HG03097 (cell line): ENCODE measurements at regions not wholly inside any gene's neighbourhood (a gene's known extent, or its start where the extent isn't known, plus 50 kb on each side); places are given as distances from the start of the nearest gene placed in this dataset.

Experiments used
- ATAC-seq: cut with Tn5 transposase; IDR thresholded peaks from one replicate; pipeline ENCODE4 v1.9.1; 2021; ENCODE audit not compliant: unreplicated experiment, low FRiP score

GRCh38 chr17:79216391-79216790, 141.8 kb downstream of the ENGASE start:
- ATAC-seq, result no peak

GRCh38 chr17:79215631-79216030, 141.0 kb downstream of the ENGASE start:
- ATAC-seq, result no peak

- ATAC-seq, result no peak
Measured at GRCh38 chr17:79214940-79215604, 140.4 kb downstream of the ENGASE start.

- ATAC-seq, result no peak
Measured at GRCh38 chr17:79214459-79214858, 139.8 kb downstream of the ENGASE start.

- no peak for ATAC-seq
Measured at GRCh38 chr17:79213305-79213704, 138.7 kb downstream of the ENGASE start.

GRCh38 chr17:79212149-79213087, 137.8 kb downstream of the ENGASE start:
- no peak for ATAC-seq

GRCh38 chr17:79211061-79211770, 136.6 kb downstream of the ENGASE start:
- ATAC-seq, result no peak

GRCh38 chr17:79210638-79211037, 136.0 kb downstream of the ENGASE start:
- ATAC-seq, result no peak

- no peak for ATAC-seq
Measured at GRCh38 chr17:79207960-79208359, 133.3 kb downstream of the ENGASE start.

GRCh38 chr17:79205688-79206205, 131.1 kb downstream of the ENGASE start:
- ATAC-seq, result no peak

- no peak for ATAC-seq
Measured at GRCh38 chr17:79204261-79204660, 129.6 kb downstream of the ENGASE start.

GRCh38 chr17:79203657-79204056, 129.0 kb downstream of the ENGASE start:
- no peak for ATAC-seq

GRCh38 chr17:79203016-79203415, 128.4 kb downstream of the ENGASE start:
- no peak for ATAC-seq

GRCh38 chr17:79202480-79202879, 127.9 kb downstream of the ENGASE start:
- no peak for ATAC-seq

GRCh38 chr17:79201536-79202227, 127.1 kb downstream of the ENGASE start:
- ATAC-seq, result no peak

GRCh38 chr17:79201119-79201518, 126.5 kb downstream of the ENGASE start:
- no peak for ATAC-seq

- no peak for ATAC-seq
Measured at GRCh38 chr17:79196913-79197312, 122.3 kb downstream of the ENGASE start.

GRCh38 chr17:79192503-79193351, 118.1 kb downstream of the ENGASE start:
- no peak for ATAC-seq

- no peak for ATAC-seq
Measured at GRCh38 chr17:79191270-79191934, 116.8 kb downstream of the ENGASE start.
